ENCODE measurements at regions not wholly inside any gene's neighbourhood (a gene's known extent, or its start where the extent isn't known, plus 50 kb on each side); places are given as distances from the start of the nearest gene placed in this dataset.

- TF ChIP-seq, protein P1, sequence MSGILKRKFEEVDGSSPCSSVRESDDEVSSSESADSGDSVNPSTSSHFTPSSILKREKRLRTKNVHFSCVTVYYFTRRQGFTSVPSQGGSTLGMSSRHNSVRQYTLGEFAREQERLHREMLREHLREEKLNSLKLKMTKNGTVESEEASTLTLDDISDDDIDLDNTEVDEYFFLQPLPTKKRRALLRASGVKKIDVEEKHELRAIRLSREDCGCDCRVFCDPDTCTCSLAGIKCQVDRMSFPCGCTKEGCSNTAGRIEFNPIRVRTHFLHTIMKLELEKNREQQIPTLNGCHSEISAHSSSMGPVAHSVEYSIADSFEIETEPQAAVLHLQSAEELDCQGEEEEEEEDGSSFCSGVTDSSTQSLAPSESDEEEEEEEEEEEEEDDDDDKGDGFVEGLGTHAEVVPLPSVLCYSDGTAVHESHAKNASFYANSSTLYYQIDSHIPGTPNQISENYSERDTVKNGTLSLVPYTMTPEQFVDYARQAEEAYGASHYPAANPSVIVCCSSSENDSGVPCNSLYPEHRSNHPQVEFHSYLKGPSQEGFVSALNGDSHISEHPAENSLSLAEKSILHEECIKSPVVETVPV (CRISPR knock-in tag; IDR thresholded peaks at IDR 0.05): no peak
- TF ChIP-seq BACH2 (CRISPR knock-in tag; IDR thresholded peaks at IDR 0.05; ENCODE audit: borderline replicate concordance): no peak
- TF ChIP-seq ISL1 (CRISPR knock-in tag; IDR thresholded peaks at IDR 0.05): no peak
- TF ChIP-seq, protein P2, sequence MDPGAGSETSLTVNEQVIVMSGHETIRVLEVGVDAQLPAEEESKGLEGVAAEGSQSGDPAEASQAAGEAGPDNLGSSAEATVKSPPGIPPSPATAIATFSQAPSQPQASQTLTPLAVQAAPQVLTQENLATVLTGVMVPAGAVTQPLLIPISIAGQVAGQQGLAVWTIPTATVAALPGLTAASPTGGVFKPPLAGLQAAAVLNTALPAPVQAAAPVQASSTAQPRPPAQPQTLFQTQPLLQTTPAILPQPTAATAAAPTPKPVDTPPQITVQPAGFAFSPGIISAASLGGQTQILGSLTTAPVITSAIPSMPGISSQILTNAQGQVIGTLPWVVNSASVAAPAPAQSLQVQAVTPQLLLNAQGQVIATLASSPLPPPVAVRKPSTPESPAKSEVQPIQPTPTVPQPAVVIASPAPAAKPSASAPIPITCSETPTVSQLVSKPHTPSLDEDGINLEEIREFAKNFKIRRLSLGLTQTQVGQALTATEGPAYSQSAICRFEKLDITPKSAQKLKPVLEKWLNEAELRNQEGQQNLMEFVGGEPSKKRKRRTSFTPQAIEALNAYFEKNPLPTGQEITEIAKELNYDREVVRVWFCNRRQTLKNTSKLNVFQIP (CRISPR knock-in tag; IDR thresholded peaks at IDR 0.05; ENCODE audit: borderline replicate concordance, low read depth): no peak
These were observed 574.5 kb upstream of the SLIT2 start (continued) for GRCh38 chr4:19677211-19677610.

- TF ChIP-seq ZC3H10 (CRISPR knock-in tag; IDR thresholded peaks at IDR 0.05) (no peak), ZNF8 (CRISPR knock-in tag; IDR thresholded peaks at IDR 0.05) (no peak), PATZ1 (CRISPR knock-in tag; IDR thresholded peaks at IDR 0.05; ENCODE audit: borderline replicate concordance) (no peak), ZFP30 (CRISPR knock-in tag; IDR thresholded peaks at IDR 0.05) (no peak), ZNF70 (CRISPR knock-in tag; IDR thresholded peaks at IDR 0.05) (no peak), CSDC2 (CRISPR knock-in tag; IDR thresholded peaks at IDR 0.05) (no peak), TOX (CRISPR knock-in tag; IDR thresholded peaks at IDR 0.05; ENCODE audit: borderline replicate concordance) (no peak), ARNTL (CRISPR knock-in tag; IDR thresholded peaks at IDR 0.05; ENCODE audit: borderline replicate concordance, low read depth) (no peak), OSR1 (CRISPR knock-in tag; IDR thresholded peaks at IDR 0.05) (no peak), CREB5 (CRISPR knock-in tag; IDR thresholded peaks at IDR 0.05; ENCODE audit: low read depth) (no peak), ZFP3 (CRISPR knock-in tag; IDR thresholded peaks at IDR 0.05) (no peak), GLIS3 (CRISPR knock-in tag; IDR thresholded peaks at IDR 0.05) (no peak), SNAI2 (CRISPR knock-in tag; IDR thresholded peaks at IDR 0.05) (no peak), TCF4 (CRISPR knock-in tag; IDR thresholded peaks at IDR 0.05; ENCODE audit: borderline replicate concordance) (no peak), PPARA (CRISPR knock-in tag; IDR thresholded peaks at IDR 0.05; ENCODE audit: borderline replicate concordance) (no peak), ZNF565 (CRISPR knock-in tag; conservative IDR thresholded peaks at IDR 0.05; ENCODE audit: low read depth) (no peak), ISL1 (CRISPR knock-in tag; IDR thresholded peaks at IDR 0.05) (no peak)
- TF ChIP-seq, protein P3, sequence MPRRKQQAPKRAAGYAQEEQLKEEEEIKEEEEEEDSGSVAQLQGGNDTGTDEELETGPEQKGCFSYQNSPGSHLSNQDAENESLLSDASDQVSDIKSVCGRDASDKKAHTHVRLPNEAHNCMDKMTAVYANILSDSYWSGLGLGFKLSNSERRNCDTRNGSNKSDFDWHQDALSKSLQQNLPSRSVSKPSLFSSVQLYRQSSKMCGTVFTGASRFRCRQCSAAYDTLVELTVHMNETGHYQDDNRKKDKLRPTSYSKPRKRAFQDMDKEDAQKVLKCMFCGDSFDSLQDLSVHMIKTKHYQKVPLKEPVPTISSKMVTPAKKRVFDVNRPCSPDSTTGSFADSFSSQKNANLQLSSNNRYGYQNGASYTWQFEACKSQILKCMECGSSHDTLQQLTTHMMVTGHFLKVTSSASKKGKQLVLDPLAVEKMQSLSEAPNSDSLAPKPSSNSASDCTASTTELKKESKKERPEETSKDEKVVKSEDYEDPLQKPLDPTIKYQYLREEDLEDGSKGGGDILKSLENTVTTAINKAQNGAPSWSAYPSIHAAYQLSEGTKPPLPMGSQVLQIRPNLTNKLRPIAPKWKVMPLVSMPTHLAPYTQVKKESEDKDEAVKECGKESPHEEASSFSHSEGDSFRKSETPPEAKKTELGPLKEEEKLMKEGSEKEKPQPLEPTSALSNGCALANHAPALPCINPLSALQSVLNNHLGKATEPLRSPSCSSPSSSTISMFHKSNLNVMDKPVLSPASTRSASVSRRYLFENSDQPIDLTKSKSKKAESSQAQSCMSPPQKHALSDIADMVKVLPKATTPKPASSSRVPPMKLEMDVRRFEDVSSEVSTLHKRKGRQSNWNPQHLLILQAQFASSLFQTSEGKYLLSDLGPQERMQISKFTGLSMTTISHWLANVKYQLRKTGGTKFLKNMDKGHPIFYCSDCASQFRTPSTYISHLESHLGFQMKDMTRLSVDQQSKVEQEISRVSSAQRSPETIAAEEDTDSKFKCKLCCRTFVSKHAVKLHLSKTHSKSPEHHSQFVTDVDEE (CRISPR knock-in tag; IDR thresholded peaks at IDR 0.05): no peak
- TF ChIP-seq, protein P2 (CRISPR knock-in tag; IDR thresholded peaks at IDR 0.05; ENCODE audit: borderline replicate concordance, low read depth): no peak
- TF ChIP-seq, protein P1 (CRISPR knock-in tag; IDR thresholded peaks at IDR 0.05): no peak
- ATAC-seq: no peak
These were observed 576.4 kb upstream of the SLIT2 start for GRCh38 chr4:19675172-19675811.

Measured in SK-N-SH treated with all-trans-retinoic acid at 6 μM for 48 hours (cell line).